Neural progenitor cell (in vitro differentiated cells): ENCODE measurements at regions not wholly inside any gene's neighbourhood (a gene's known extent, or its start where the extent isn't known, plus 50 kb on each side); places are given as distances from the start of the nearest gene placed in this dataset.
"Not testable (repeated sequence)": the region's sequence is repeated elsewhere in the genome, so short reads cannot be mapped to it uniquely, and the experiment has no call there.

Source experiments
- DNase-seq: peaks from one replicate; pipeline ENCODE4 v3.0.0-alpha.2; 2016; ENCODE audit warnings: low spot score
- H2AFZ ChIP-seq: fragments of 200-600 bp; sonication (generic); replicated peaks from 2 replicates; pipeline ENCODE4 v1.6.1; 2016; ENCODE audit warnings: antibody characterized with exemption
- H3F3A ChIP-seq: fragments of 200-600 bp; sonication (generic); 2 replicates; pipeline ENCODE4 v1.6.1; 2016; ENCODE audit warnings: antibody characterized with exemption, low read depth
- H3K27ac ChIP-seq: fragments of 200-600 bp; sonication (generic); 2 replicates; pipeline ENCODE4 v1.5.1; 2016; ENCODE audit warnings: mild to moderate bottlenecking
- H3K27me3 ChIP-seq: fragments of 200-600 bp; sonication (generic); 2 replicates; pipeline ENCODE4 v1.6.1; 2016; ENCODE audit warnings: mild to moderate bottlenecking, moderate library complexity
- H3K36me3 ChIP-seq: fragments of 200-600 bp; sonication (generic); 2 replicates; pipeline ENCODE4 v1.5.1; 2016
- H3K4me1 ChIP-seq: fragments of 200-600 bp; sonication (generic); 2 replicates; pipeline ENCODE4 v1.6.1; 2016; ENCODE audit warnings: mixed run types
- H3K4me2 ChIP-seq: fragments of 200-600 bp; sonication (generic); 2 replicates; pipeline ENCODE4 v1.6.1; 2016
- H3K4me3 ChIP-seq: fragments of 200-600 bp; sonication (generic); 2 replicates; pipeline ENCODE4 v1.5.1; 2016
- H3K79me2 ChIP-seq: fragments of 200-600 bp; sonication (generic); 2 replicates; pipeline ENCODE4 v1.6.1; 2016; ENCODE audit warnings: low read depth
- H3K9ac ChIP-seq: fragments of 200-600 bp; sonication (generic); 2 replicates; pipeline ENCODE4 v1.6.1; 2016
- H3K9me3 ChIP-seq: fragments of 200-600 bp; sonication (generic); 2 replicates; pipeline ENCODE4 v1.5.1; 2016; ENCODE audit warnings: low read depth
- H4K20me1 ChIP-seq: fragments of 200-600 bp; sonication (generic); 2 replicates; pipeline ENCODE4 v1.6.1; 2016; ENCODE audit warnings: low read depth
- H3K27ac Mint-ChIP-seq: 3 replicates; pipeline ENCODE4 v1.8.0; 2021; ENCODE audit warnings: mixed read lengths
- H3K27me3 Mint-ChIP-seq: 2 replicates; pipeline ENCODE4 v1.8.0; 2022; ENCODE audit warnings: low read depth, mild to moderate bottlenecking, inconsistent platforms, moderate library complexity, mixed read lengths; ENCODE audit not compliant: insufficient read depth
- H3K36me3 Mint-ChIP-seq: 3 replicates; pipeline ENCODE4 v1.8.0; 2021; ENCODE audit warnings: mixed read lengths
- H3K4me1 Mint-ChIP-seq: 3 replicates; pipeline ENCODE4 v1.8.0; 2021; ENCODE audit warnings: mixed read lengths
- H3K4me3 Mint-ChIP-seq: 3 replicates; pipeline ENCODE4 v1.8.0; 2021; ENCODE audit warnings: mild to moderate bottlenecking, moderate library complexity, mixed read lengths
- H3K9me3 Mint-ChIP-seq: 3 replicates; pipeline ENCODE4 v1.8.0; 2020; ENCODE audit warnings: mixed read lengths
- CTCF ChIP-seq: fragments of 200-600 bp; sonication (generic); IDR thresholded peaks from 2 replicates; pipeline ENCODE4 v1.5.1; 2017; ENCODE audit warnings: antibody characterized with exemption, mild to moderate bottlenecking
- EZH2 ChIP-seq: fragments of 200-600 bp; sonication (generic); IDR thresholded peaks from 2 replicates; pipeline ENCODE4 v1.6.1; 2017; ENCODE audit warnings: antibody characterized with exemption, mild to moderate bottlenecking, moderate library complexity
- EZH2phosphoT487 ChIP-seq: fragments of 200-600 bp; sonication (generic); IDR thresholded peaks from 2 replicates; pipeline ENCODE4 v1.6.1; 2017; ENCODE audit warnings: antibody characterized with exemption

- Histone ChIP-seq H3K9me3 (no peaks in the 10 kb centered on the region), H3K27ac (no peak overlapping the region), H4K20me1 (no peaks in the 10 kb centered on the region), H3K4me3 (no peak overlapping the region), H3K79me2 (no peaks in the 10 kb centered on the region), H2AFZ (no peak overlapping the region), H3K9ac (no peak overlapping the region), H3K4me2 (no peak overlapping the region), H3K36me3 (no peaks in the 10 kb centered on the region), H3F3A (no peaks in the 10 kb centered on the region), H3K27me3 (no peaks in the 10 kb centered on the region), H3K4me1 (no peaks in the 10 kb centered on the region)
- H3K4me1 Mint-ChIP-seq: no peaks in the 10 kb centered on the region
- H3K9me3 Mint-ChIP-seq: peaks cover 17% of the 10 kb centered on the region
- no peaks in the 10 kb centered on the region for H3K36me3 Mint-ChIP-seq
- H3K4me3 Mint-ChIP-seq: no peak overlapping the region
- no peak overlapping the region for H3K27ac Mint-ChIP-seq
- peaks cover 4% of the 10 kb centered on the region for H3K27me3 Mint-ChIP-seq
- TF ChIP-seq CTCF: no peak
- TF ChIP-seq EZH2: no peak
- no peak for TF ChIP-seq EZH2phosphoT487
- no peak for DNase-seq
Observed at GRCh38 chr5:54379590-54379989, 69.2 kb upstream of the ARL15 start.

GRCh38 chr5:54378707-54379106 is 68.3 kb upstream of the ARL15 start:
- no peaks in the 10 kb centered on the region for H3K79me2 ChIP-seq
- Mint-ChIP-seq H3K4me3 (no peak overlapping the region), H3K27me3 (peaks cover 4% of the 10 kb centered on the region), H3K4me1 (no peaks in the 10 kb centered on the region), H3K36me3 (no peaks in the 10 kb centered on the region), H3K9me3 (peaks cover 22% of the 10 kb centered on the region), H3K27ac (no peak overlapping the region)
- H3F3A ChIP-seq: no peaks in the 10 kb centered on the region
- no peaks in the 10 kb centered on the region for H4K20me1 ChIP-seq
- H2AFZ ChIP-seq: no peak overlapping the region
- TF ChIP-seq EZH2phosphoT487 (no peak), CTCF (no peak), EZH2 (no peak)
- DNase-seq: no peak
- no peaks in the 10 kb centered on the region for H3K27me3 ChIP-seq
- no peak overlapping the region for H3K4me3 ChIP-seq
- H3K9ac ChIP-seq: no peak overlapping the region
- H3K36me3 ChIP-seq: no peaks in the 10 kb centered on the region
- no peaks in the 10 kb centered on the region for H3K4me1 ChIP-seq
- H3K9me3 ChIP-seq: no peaks in the 10 kb centered on the region
- H3K4me2 ChIP-seq: no peak overlapping the region
- no peak overlapping the region for H3K27ac ChIP-seq

- H3K4me3 ChIP-seq, H3K4me2 ChIP-seq, H3K9ac ChIP-seq, H3K27ac ChIP-seq, H2AFZ ChIP-seq, DNase-seq, H3K4me1 Mint-ChIP-seq, H3F3A ChIP-seq, H3K79me2 ChIP-seq, H3K4me3 Mint-ChIP-seq, H3K4me1 ChIP-seq, H4K20me1 ChIP-seq, H3K36me3 ChIP-seq, H3K27me3 ChIP-seq, H3K9me3 ChIP-seq, H3K27ac Mint-ChIP-seq, H3K27me3 Mint-ChIP-seq, H3K36me3 Mint-ChIP-seq: not testable (repeated sequence)
- peaks cover 26% of the 10 kb centered on the region for H3K9me3 Mint-ChIP-seq
Observed at GRCh38 chr5:54377339-54377738, 67.0 kb upstream of the ARL15 start.

GRCh38 chr5:54370982-54371381 is 60.6 kb upstream of the ARL15 start:
- no peaks in the 10 kb centered on the region for H3K36me3 Mint-ChIP-seq
- peaks cover 9% of the 10 kb centered on the region for H3K9me3 Mint-ChIP-seq
- Histone ChIP-seq H3K27me3 (no peaks in the 10 kb centered on the region), H3K9ac (no peak overlapping the region), H4K20me1 (no peaks in the 10 kb centered on the region), H2AFZ (no peak overlapping the region), H3F3A (no peaks in the 10 kb centered on the region), H3K4me2 (no peak overlapping the region), H3K4me1 (no peaks in the 10 kb centered on the region), H3K9me3 (no peaks in the 10 kb centered on the region), H3K36me3 (no peaks in the 10 kb centered on the region), H3K79me2 (no peaks in the 10 kb centered on the region), H3K27ac (no peak overlapping the region), H3K4me3 (no peak overlapping the region)
- TF ChIP-seq EZH2 (no peak), EZH2phosphoT487 (no peak), CTCF (no peak)
- H3K4me1 Mint-ChIP-seq: no peaks in the 10 kb centered on the region
- no peaks in the 10 kb centered on the region for H3K27me3 Mint-ChIP-seq
- no peak overlapping the region for H3K4me3 Mint-ChIP-seq
- no peak overlapping the region for H3K27ac Mint-ChIP-seq
- DNase-seq: no peak
